GM12892 (cell line): ENCODE measurements at regions not wholly inside any gene's neighbourhood (a gene's known extent, or its start where the extent isn't known, plus 50 kb on each side); places are given as distances from the start of the nearest gene placed in this dataset.

Experiments used
- POLR2A ChIP-seq: IDR thresholded peaks from 2 replicates; pipeline ENCODE4 v1.6.1; 2011; ENCODE audit warnings: low read depth, low read length, control low read depth
- TAF1 ChIP-seq: IDR thresholded peaks from 2 replicates; pipeline ENCODE4 v1.6.1; 2011; ENCODE audit warnings: low read depth, mild to moderate bottlenecking, control low read depth, low read length, borderline replicate concordance

GRCh38 chr16:50440531-50440930 lies 71.7 kb upstream of the BRD7 start:
- TF ChIP-seq POLR2A (no peak), TAF1 (no peak)
